GM23338 (cell line): ENCODE measurements at regions not wholly inside any gene's neighbourhood (a gene's known extent, or its start where the extent isn't known, plus 50 kb on each side); places are given as distances from the start of the nearest gene placed in this dataset.

ENCODE experiments used
- ATAC-seq: fragments of 200-7000 bp; cut with Tn5 transposase; 3 replicates; pipeline ENCODE4 v1.9.1; 2020
- DNase-seq: peaks from one replicate; pipeline ENCODE4 v3.0.0-alpha.2; 2015; ENCODE audit warnings: low spot score
- H2AFZ ChIP-seq: fragments of 200-600 bp; sonication (generic); 2 replicates; pipeline ENCODE4 v1.8.0; 2016; ENCODE audit warnings: antibody characterized with exemption, mild to moderate bottlenecking, moderate library complexity
- H3F3A ChIP-seq: fragments of 200-600 bp; sonication (generic); replicated peaks from 2 replicates; pipeline ENCODE4 v1.8.0; 2017; ENCODE audit warnings: antibody characterized with exemption, mixed run types, low read depth
- H3K27ac ChIP-seq: fragments of 200-600 bp; sonication (generic); 2 replicates; pipeline ENCODE4 v1.6.1; 2016; ENCODE audit warnings: low read depth
- H3K27me3 ChIP-seq: fragments of 200-600 bp; sonication (generic); 2 replicates; pipeline ENCODE4 v1.8.0; 2016; ENCODE audit warnings: mild to moderate bottlenecking, mixed run types, moderate library complexity; ENCODE audit not compliant: insufficient read depth
- H3K36me3 ChIP-seq: fragments of 200-600 bp; sonication (generic); 2 replicates; pipeline ENCODE4 v1.8.0; 2016; ENCODE audit warnings: mild to moderate bottlenecking; ENCODE audit not compliant: insufficient read depth
- H3K4me1 ChIP-seq: fragments of 200-600 bp; sonication (generic); 2 replicates; pipeline ENCODE4 v1.8.0; 2016; ENCODE audit warnings: mild to moderate bottlenecking, moderate library complexity; ENCODE audit not compliant: insufficient read depth
- H3K4me2 ChIP-seq: fragments of 200-600 bp; sonication (generic); 2 replicates; pipeline ENCODE4 v1.7.1; 2017; ENCODE audit warnings: mixed run types
- H3K4me3 ChIP-seq: fragments of 200-600 bp; sonication (generic); 2 replicates; pipeline ENCODE4 v1.6.1; 2016; ENCODE audit warnings: mixed run types
- H3K79me2 ChIP-seq: fragments of 200-600 bp; sonication (generic); replicated peaks from 2 replicates; pipeline ENCODE4 v1.8.0; 2017; ENCODE audit warnings: mild to moderate bottlenecking; ENCODE audit not compliant: insufficient read depth
- H3K9me2 ChIP-seq: fragments of 200-600 bp; sonication (generic); 2 replicates; pipeline ENCODE4 v1.8.0; 2017; ENCODE audit not compliant: insufficient read depth
- H4K20me1 ChIP-seq: fragments of 200-600 bp; sonication (generic); replicated peaks from 2 replicates; pipeline ENCODE4 v1.8.0; 2017; ENCODE audit warnings: mild to moderate bottlenecking; ENCODE audit not compliant: insufficient read depth
- H3K27ac Mint-ChIP-seq: 2 replicates; pipeline ENCODE4 v1.8.0; 2020; ENCODE audit warnings: inconsistent platforms, mild to moderate bottlenecking, moderate library complexity, mixed read lengths
- H3K27me3 Mint-ChIP-seq: 3 replicates; pipeline ENCODE4 v1.8.0; 2022; ENCODE audit warnings: low read depth, mild to moderate bottlenecking, moderate library complexity, mixed read lengths, inconsistent platforms; ENCODE audit not compliant: insufficient read depth, poor library complexity
- H3K36me3 Mint-ChIP-seq: 3 replicates; pipeline ENCODE4 v1.8.0; 2021; ENCODE audit warnings: low read depth, mild to moderate bottlenecking, inconsistent platforms, moderate library complexity, mixed read lengths
- H3K4me1 Mint-ChIP-seq: 3 replicates; pipeline ENCODE4 v1.8.0; 2020; ENCODE audit warnings: mild to moderate bottlenecking, inconsistent platforms, mixed read lengths
- H3K4me3 Mint-ChIP-seq: 3 replicates; pipeline ENCODE4 v1.8.0; 2021; ENCODE audit warnings: moderate library complexity, mild to moderate bottlenecking, inconsistent platforms, mixed read lengths
- H3K9me3 Mint-ChIP-seq: 3 replicates; pipeline ENCODE4 v1.8.0; 2020; ENCODE audit warnings: moderate library complexity, mild to moderate bottlenecking, inconsistent platforms, mixed read lengths
- CREB1 ChIP-seq: fragments of 250-450 bp; sonication (Bioruptor Pico); IDR thresholded peaks from 2 replicates; pipeline ENCODE4 v1.5.0; 2020; ENCODE audit warnings: low read depth, mild to moderate bottlenecking, moderate library complexity
- ETS1 ChIP-seq: IDR thresholded peaks from 2 replicates; pipeline ENCODE4 v1.6.1; 2016; ENCODE audit warnings: antibody characterized with exemption
- EZH2 ChIP-seq: fragments of 200-600 bp; sonication (generic); IDR thresholded peaks from one replicate; pipeline ENCODE4 v1.8.0; 2017; ENCODE audit warnings: antibody characterized with exemption, mild to moderate bottlenecking, low read depth; ENCODE audit not compliant: unreplicated experiment
- EZH2phosphoT487 ChIP-seq: fragments of 200-600 bp; sonication (generic); IDR thresholded peaks from one replicate; pipeline ENCODE4 v1.8.1; 2018; ENCODE audit warnings: antibody characterized with exemption; ENCODE audit not compliant: unreplicated experiment
- JUNB ChIP-seq: IDR thresholded peaks from one replicate; pipeline ENCODE4 v1.6.1; 2016; ENCODE audit warnings: antibody characterized with exemption; ENCODE audit not compliant: unreplicated experiment
- NANOG ChIP-seq: IDR thresholded peaks from 2 replicates; pipeline ENCODE4 v1.6.1; 2016; ENCODE audit warnings: antibody characterized with exemption, borderline replicate concordance
- POLR2AphosphoS5 ChIP-seq: IDR thresholded peaks from 2 replicates; pipeline ENCODE4 v1.6.1; 2016; ENCODE audit warnings: antibody characterized with exemption, low read depth
- REST ChIP-seq: IDR thresholded peaks from one replicate; pipeline ENCODE4 v1.6.1; 2018; ENCODE audit warnings: antibody characterized with exemption; ENCODE audit not compliant: unreplicated experiment
- STAT1 ChIP-seq: IDR thresholded peaks from one replicate; pipeline ENCODE4 v1.6.1; 2016; ENCODE audit warnings: antibody characterized with exemption; ENCODE audit not compliant: unreplicated experiment
- ZNF462 ChIP-seq: fragments of 250-450 bp; sonication (Bioruptor Pico); IDR thresholded peaks from 2 replicates; pipeline ENCODE4 v1.5.0; 2020; ENCODE audit warnings: mild to moderate bottlenecking, moderate library complexity

GRCh38 chr4:146063143-146063542, 112.4 kb upstream of the LSM6 start:
- Histone ChIP-seq H3K27ac (no peak overlapping the region), H3K4me1 (peaks cover 14% of the 10 kb centered on the region; the same call in 1 of the 2 replicates), H3K9me2 (peaks cover 30% of the 10 kb centered on the region), H3K36me3 (no peaks in the 10 kb centered on the region; the same call in 1 of the 2 replicates), H2AFZ (no peak overlapping the region), H3K79me2 (no peaks in the 10 kb centered on the region), H4K20me1 (no peaks in the 10 kb centered on the region), H3K27me3 (no peaks in the 10 kb centered on the region), H3K4me3 (no peak overlapping the region), H3K4me2 (no peak overlapping the region), H3F3A (no peaks in the 10 kb centered on the region)
- Mint-ChIP-seq H3K36me3 (no peaks in the 10 kb centered on the region), H3K27ac (no peak overlapping the region), H3K27me3 (peaks cover 4% of the 10 kb centered on the region), H3K4me1 (peaks cover 9% of the 10 kb centered on the region), H3K4me3 (no peak overlapping the region), H3K9me3 (no peaks in the 10 kb centered on the region)
- no peak for TF ChIP-seq POLR2AphosphoS5
- TF ChIP-seq NANOG: no peak
- no peak for TF ChIP-seq ZNF462
- TF ChIP-seq ETS1: no peak
- TF ChIP-seq REST: no peak
- TF ChIP-seq STAT1: no peak
- no peak for TF ChIP-seq EZH2phosphoT487
- TF ChIP-seq CREB1 (CRISPR knock-in tag): no peak
- TF ChIP-seq JUNB: no peak
- no peak for TF ChIP-seq EZH2
- DNase-seq (no peak), ATAC-seq (no peak)
